ENCODE measurements at regions not wholly inside any gene's neighbourhood (a gene's known extent, or its start where the extent isn't known, plus 50 kb on each side); places are given as distances from the start of the nearest gene placed in this dataset.

- no peak for TF ChIP-seq CTCF (IDR thresholded peaks at IDR 0.05; ENCODE audit: poor library complexity)
- TF ChIP-seq EZH2 (IDR thresholded peaks at IDR 0.05; ENCODE audit: borderline replicate concordance): no peak
- TF ChIP-seq EZH2phosphoT487 (IDR thresholded peaks at IDR 0.05; ENCODE audit: low read depth, severe bottlenecking, unreplicated experiment): no peak
These were observed 92.2 kb upstream of the AKR1E2 start for GRCh38 chr10:4733843-4734224.
